Caco-2 (cell line): ENCODE measurements at regions not wholly inside any gene's neighbourhood (a gene's known extent, or its start where the extent isn't known, plus 50 kb on each side); places are given as distances from the start of the nearest gene placed in this dataset.
A peak's percentile ranks its signal among the peaks of the same experiment; 100 is the strongest.

Experiments
- BruUV-seq: library from RNA; stranded (reverse); fragments of 400-500 nt; replicated peaks from 2 replicates; lab custom pipeline; 2021; lab: Mats Ljungman, UMichigan
- CTCF ChIA-PET: fragments of 300-600 bp; sonication (Branson Sonifier 250); formaldehyde crosslinking; loops from one replicate; lab custom pipeline; 2022; ENCODE audit warnings: antibody characterized with exemption; lab: Charles Lee
- POLR2A ChIA-PET: fragments of 300-600 bp; sonication (Branson Sonifier 250); formaldehyde crosslinking; loops from one replicate; lab custom pipeline; 2022; ENCODE audit warnings: antibody characterized with exemption; lab: Charles Lee
- DNase-seq, 2 experiments: peaks; one replicate each; pipeline versions ENCODE4 v3.0.0 to v3.0.0-alpha.2; 2020 to 2022
- H3K27me3 ChIP-seq: replicated peaks from 2 replicates; pipeline ENCODE4 v1.6.0; 2011; ENCODE audit warnings: low read length; ENCODE audit not compliant: control insufficient read depth, insufficient read depth
- H3K36me3 ChIP-seq: 2 replicates; pipeline ENCODE4 v1.5.1; 2011; ENCODE audit warnings: low read length; ENCODE audit not compliant: control insufficient read depth, insufficient read depth
- H3K4me1 ChIP-seq: fragments of 250-450 bp; sonication (Bioruptor Pico); 2 replicates; pipeline ENCODE4 v1.5.1; 2020; ENCODE audit warnings: mild to moderate bottlenecking
- H3K4me3 ChIP-seq: 2 replicates; pipeline ENCODE4 v1.5.1; 2011; ENCODE audit warnings: low read depth, mild to moderate bottlenecking, control low read depth, low read length
- H3K9me3 ChIP-seq: fragments of 250-450 bp; sonication (Bioruptor Pico); 2 replicates; pipeline ENCODE4 v1.5.1; 2020; ENCODE audit warnings: mild to moderate bottlenecking, moderate library complexity
- H3K27ac Mint-ChIP-seq: one replicate; pipeline ENCODE4 v1.8.0; 2022; ENCODE audit warnings: mixed read lengths; ENCODE audit not compliant: unreplicated experiment
- H3K27me3 Mint-ChIP-seq: one replicate; pipeline ENCODE4 v1.8.0; 2022; ENCODE audit warnings: mixed read lengths; ENCODE audit not compliant: insufficient read depth, unreplicated experiment
- H3K36me3 Mint-ChIP-seq: one replicate; pipeline ENCODE4 v1.8.0; 2022; ENCODE audit warnings: mild to moderate bottlenecking, mixed read lengths; ENCODE audit not compliant: insufficient read depth, unreplicated experiment
- H3K4me1 Mint-ChIP-seq: one replicate; pipeline ENCODE4 v1.8.0; 2022; ENCODE audit warnings: low read depth, mixed read lengths; ENCODE audit not compliant: unreplicated experiment
- H3K4me3 Mint-ChIP-seq: one replicate; pipeline ENCODE4 v1.8.0; 2022; ENCODE audit warnings: mild to moderate bottlenecking, moderate library complexity, mixed read lengths; ENCODE audit not compliant: unreplicated experiment
- H3K9me3 Mint-ChIP-seq: one replicate; pipeline ENCODE4 v1.8.0; 2022; ENCODE audit warnings: mixed read lengths; ENCODE audit not compliant: unreplicated experiment
- intact Hi-C: fragments of 100-400 bp; cut with micrococcal nuclease; formaldehyde crosslinking; loops from one replicate; pipeline ENCODE4 v1.10.0; 2022; ENCODE audit not compliant: unreplicated experiment
- TF ChIP-seq, protein P1 (sequence below), 2 experiments: fragments of 200-600 bp in 1 of 2; IDR thresholded peaks; 1 replicate in 1 of 2; 2 replicates in 1 of 2; pipeline versions ENCODE4 v1.5.1 to v1.8.0; 2011 to 2022; ENCODE audit warnings: antibody characterized with exemption in 1 of 2, control low read depth in 1 of 2, inconsistent platforms in 1 of 2, low read depth in 1 of 2, low read length in 1 of 2, mild to moderate bottlenecking in 1 of 2, moderate library complexity in 1 of 2; ENCODE audit not compliant: insufficient read depth in 1 of 2, severe bottlenecking in 1 of 2, unreplicated experiment in 1 of 2

GRCh38 chr6:28646650-28647049 is 121.0 kb downstream of the GPX5 start:
- no peak for DNase-seq
- TF ChIP-seq, protein P1, sequence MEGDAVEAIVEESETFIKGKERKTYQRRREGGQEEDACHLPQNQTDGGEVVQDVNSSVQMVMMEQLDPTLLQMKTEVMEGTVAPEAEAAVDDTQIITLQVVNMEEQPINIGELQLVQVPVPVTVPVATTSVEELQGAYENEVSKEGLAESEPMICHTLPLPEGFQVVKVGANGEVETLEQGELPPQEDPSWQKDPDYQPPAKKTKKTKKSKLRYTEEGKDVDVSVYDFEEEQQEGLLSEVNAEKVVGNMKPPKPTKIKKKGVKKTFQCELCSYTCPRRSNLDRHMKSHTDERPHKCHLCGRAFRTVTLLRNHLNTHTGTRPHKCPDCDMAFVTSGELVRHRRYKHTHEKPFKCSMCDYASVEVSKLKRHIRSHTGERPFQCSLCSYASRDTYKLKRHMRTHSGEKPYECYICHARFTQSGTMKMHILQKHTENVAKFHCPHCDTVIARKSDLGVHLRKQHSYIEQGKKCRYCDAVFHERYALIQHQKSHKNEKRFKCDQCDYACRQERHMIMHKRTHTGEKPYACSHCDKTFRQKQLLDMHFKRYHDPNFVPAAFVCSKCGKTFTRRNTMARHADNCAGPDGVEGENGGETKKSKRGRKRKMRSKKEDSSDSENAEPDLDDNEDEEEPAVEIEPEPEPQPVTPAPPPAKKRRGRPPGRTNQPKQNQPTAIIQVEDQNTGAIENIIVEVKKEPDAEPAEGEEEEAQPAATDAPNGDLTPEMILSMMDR (IDR thresholded peaks at IDR 0.05; ENCODE audit: insufficient read depth in 1 of 2, low read depth in 1 of 2, low read length in 1 of 2, severe bottlenecking in 1 of 2, unreplicated experiment in 1 of 2): no peak
- Histone ChIP-seq H3K4me1 (no peaks in the 10 kb centered on the region), H3K9me3 (no peaks in the 10 kb centered on the region), H3K36me3 (no peaks in the 10 kb centered on the region), H3K27me3 (no peaks in the 10 kb centered on the region), H3K4me3 (no peak overlapping the region)
- intact Hi-C loops: no loop called here
- BruUV-seq: no TSS peak
- H3K27me3 Mint-ChIP-seq: peaks cover under 1% of the 10 kb centered on the region
- peaks cover 15% of the 10 kb centered on the region for H3K36me3 Mint-ChIP-seq
- CTCF ChIA-PET: no interaction called here
- H3K9me3 Mint-ChIP-seq: no peaks in the 10 kb centered on the region
- peaks cover 6% of the 10 kb centered on the region for H3K4me1 Mint-ChIP-seq
- POLR2A ChIA-PET: no interaction called here
- H3K4me3 Mint-ChIP-seq: no peak overlapping the region
- H3K27ac Mint-ChIP-seq: no peak overlapping the region

DNA sequence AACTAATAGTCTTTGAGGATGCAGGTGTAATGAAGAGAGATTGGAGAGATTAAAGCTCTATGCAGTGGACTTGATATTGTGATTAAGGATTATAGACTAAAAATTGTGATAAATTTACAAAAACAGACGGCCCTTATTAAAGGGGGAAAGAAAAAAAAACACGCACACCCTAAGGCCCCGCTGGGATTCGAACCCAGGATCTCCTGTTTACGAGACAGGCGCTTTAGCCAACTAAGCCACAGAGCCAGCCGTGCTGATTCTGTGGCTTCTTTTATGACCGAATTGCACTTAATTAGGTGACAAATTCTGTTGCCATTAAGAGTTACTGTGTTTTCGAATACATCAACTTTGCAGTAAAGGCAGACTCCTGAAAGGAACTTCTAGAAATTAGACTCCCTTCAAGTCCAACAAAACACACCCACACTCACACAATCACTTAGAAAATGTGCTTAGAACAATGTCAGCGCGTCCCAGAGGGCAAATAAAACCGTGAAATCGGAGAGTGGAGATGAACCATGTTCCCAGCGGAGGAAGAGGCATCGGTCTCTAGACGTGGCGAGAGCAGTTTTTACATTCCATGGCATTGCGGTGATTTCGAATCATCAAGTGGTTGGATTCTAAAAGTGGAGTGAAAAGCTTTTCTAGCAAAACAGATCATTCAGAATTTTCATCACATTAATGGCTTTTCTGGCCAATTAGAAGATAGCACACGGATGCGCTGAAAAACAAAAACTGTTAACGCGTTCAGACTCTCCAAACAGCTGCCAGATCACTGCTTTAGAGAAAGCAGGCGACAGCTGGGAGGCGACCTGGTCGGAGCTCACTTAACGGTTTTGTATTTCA is 122.6 kb downstream of the GPX5 start:
- CTCF ChIA-PET: interaction anchor here (1.1 kb wide), 1 partner anchor 100 kb away, joined by 3 read pairs; no protein-coding TSS in a partner anchor
- intact Hi-C loops: loop anchor here (1.0 kb wide), 1 partner anchor 10 kb away; no protein-coding TSS in a partner anchor

GRCh38 chr6:28648878-28649375 is 123.2 kb downstream of the GPX5 start:
- intact Hi-C loops: loop anchor here (1.0 kb wide), 1 partner anchor 9 kb away; no protein-coding TSS in a partner anchor
- ChIA-PET POLR2A (no interaction called here), CTCF (interaction anchor here (1.1 kb wide), 1 partner anchor 99 kb away, joined by 3 read pairs; no protein-coding TSS in a partner anchor)
- no peak for DNase-seq
- no peak overlapping the region for H3K27ac Mint-ChIP-seq
- H3K36me3 ChIP-seq: no peaks in the 10 kb centered on the region
- H3K27me3 Mint-ChIP-seq: peaks cover 5% of the 10 kb centered on the region
- TF ChIP-seq, protein P1 (IDR thresholded peaks at IDR 0.05; ENCODE audit: insufficient read depth in 1 of 2, low read depth in 1 of 2, low read length in 1 of 2, severe bottlenecking in 1 of 2, unreplicated experiment in 1 of 2): no peak
- no peaks in the 10 kb centered on the region for H3K4me1 ChIP-seq
- peaks cover 6% of the 10 kb centered on the region for H3K4me1 Mint-ChIP-seq
- H3K27me3 ChIP-seq: no peaks in the 10 kb centered on the region
- H3K9me3 ChIP-seq: no peaks in the 10 kb centered on the region
- no TSS peak for BruUV-seq
- peak overlapping the region; percentile 93 for H3K4me3 Mint-ChIP-seq
- peaks cover 7% of the 10 kb centered on the region for H3K36me3 Mint-ChIP-seq
- H3K9me3 Mint-ChIP-seq: no peaks in the 10 kb centered on the region
- H3K4me3 ChIP-seq: peak overlapping the region; percentile 55

More for the DNA sequence above, 122.6 kb downstream of the GPX5 start:
- peak overlapping the region; percentile 55 for H3K4me3 ChIP-seq
- no peaks in the 10 kb centered on the region for H3K27me3 ChIP-seq
- POLR2A ChIA-PET: no interaction called here
- peaks cover 10% of the 10 kb centered on the region for H3K36me3 Mint-ChIP-seq
- no peaks in the 10 kb centered on the region for H3K4me1 ChIP-seq
- no TSS peak for BruUV-seq
- no peaks in the 10 kb centered on the region for H3K9me3 ChIP-seq
- peak overlapping the region; percentile 93 for H3K4me3 Mint-ChIP-seq
- H3K9me3 Mint-ChIP-seq: no peaks in the 10 kb centered on the region
- peaks cover 5% of the 10 kb centered on the region for H3K27me3 Mint-ChIP-seq
- peaks cover 6% of the 10 kb centered on the region for H3K4me1 Mint-ChIP-seq
- TF ChIP-seq, protein P1 (IDR thresholded peaks at IDR 0.05; ENCODE audit: insufficient read depth in 1 of 2, low read depth in 1 of 2, low read length in 1 of 2, severe bottlenecking in 1 of 2, unreplicated experiment in 1 of 2): no peak
- no peaks in the 10 kb centered on the region for H3K36me3 ChIP-seq
- peak; percentile 60 to 79 for DNase-seq
- H3K27ac Mint-ChIP-seq: peak overlapping the region; percentile 82
